ENCODE measurements at regions not wholly inside any gene's neighbourhood (a gene's known extent, or its start where the extent isn't known, plus 50 kb on each side); places are given as distances from the start of the nearest gene placed in this dataset.
"Not testable (repeated sequence)": the region's sequence is repeated elsewhere in the genome, so short reads cannot be mapped to it uniquely, and the experiment has no call there.

GRCh38 chr14:71629250-71629649, 303.0 kb upstream of the RGS6 start:
- no peak for ATAC-seq (replicated peaks; ENCODE audit: extremely low read depth, poor library complexity, severe bottlenecking)
- Mint-ChIP-seq H3K27ac (ENCODE audit: low read depth) (no peak overlapping the region), H3K9me3 (peaks cover 4% of the 10 kb centered on the region), H3K36me3 (ENCODE audit: insufficient read depth) (peaks cover 7% of the 10 kb centered on the region), H3K4me1 (no peaks in the 10 kb centered on the region), H3K27me3 (no peaks in the 10 kb centered on the region), H3K4me3 (no peak overlapping the region)
- DNase-seq (ENCODE audit: low spot score in 2 of 2) = no peak

GRCh38 chr14:71629765-71630492, 302.3 kb upstream of the RGS6 start:
- H3K36me3 Mint-ChIP-seq (ENCODE audit: insufficient read depth) = peaks cover 7% of the 10 kb centered on the region
- no peak overlapping the region for H3K4me3 Mint-ChIP-seq
- DNase-seq (ENCODE audit: low spot score in 2 of 2) (no peak), ATAC-seq (replicated peaks; ENCODE audit: extremely low read depth, poor library complexity, severe bottlenecking) (no peak)
- H3K27ac Mint-ChIP-seq (ENCODE audit: low read depth) = no peak overlapping the region
- H3K27me3 Mint-ChIP-seq = no peaks in the 10 kb centered on the region
- peaks cover 4% of the 10 kb centered on the region for H3K9me3 Mint-ChIP-seq
- no peaks in the 10 kb centered on the region for H3K4me1 Mint-ChIP-seq

- not testable (repeated sequence) for H3K27ac Mint-ChIP-seq (ENCODE audit: low read depth); H3K27me3 Mint-ChIP-seq; DNase-seq (ENCODE audit: low spot score in 2 of 2); H3K9me3 Mint-ChIP-seq; H3K4me1 Mint-ChIP-seq; H3K36me3 Mint-ChIP-seq (ENCODE audit: insufficient read depth); ATAC-seq (replicated peaks; ENCODE audit: extremely low read depth, poor library complexity, severe bottlenecking); H3K4me3 Mint-ChIP-seq
Observed at GRCh38 chr14:71631030-71631429, 301.2 kb upstream of the RGS6 start.

GRCh38 chr14:71632440-71632946, 299.7 kb upstream of the RGS6 start:
- H3K27me3 Mint-ChIP-seq = no peaks in the 10 kb centered on the region
- peaks cover 4% of the 10 kb centered on the region for H3K9me3 Mint-ChIP-seq
- H3K36me3 Mint-ChIP-seq (ENCODE audit: insufficient read depth) = peaks cover 2% of the 10 kb centered on the region
- H3K4me1 Mint-ChIP-seq = no peaks in the 10 kb centered on the region
- DNase-seq (ENCODE audit: low spot score in 2 of 2) (no peak), ATAC-seq (replicated peaks; ENCODE audit: extremely low read depth, poor library complexity, severe bottlenecking) (no peak)
- no peak overlapping the region for H3K27ac Mint-ChIP-seq (ENCODE audit: low read depth)
- no peak overlapping the region for H3K4me3 Mint-ChIP-seq

- no peak overlapping the region for H3K4me3 Mint-ChIP-seq
- DNase-seq (ENCODE audit: low spot score in 2 of 2) (no peak), ATAC-seq (replicated peaks; ENCODE audit: extremely low read depth, poor library complexity, severe bottlenecking) (no peak)
- H3K27me3 Mint-ChIP-seq = no peaks in the 10 kb centered on the region
- no peak overlapping the region for H3K27ac Mint-ChIP-seq (ENCODE audit: low read depth)
- H3K36me3 Mint-ChIP-seq (ENCODE audit: insufficient read depth) = peaks cover 2% of the 10 kb centered on the region
- no peaks in the 10 kb centered on the region for H3K4me1 Mint-ChIP-seq
- H3K9me3 Mint-ChIP-seq = peaks cover 4% of the 10 kb centered on the region
Observed at GRCh38 chr14:71636076-71636475, 296.2 kb upstream of the RGS6 start.

- Mint-ChIP-seq H3K9me3 (peaks cover 7% of the 10 kb centered on the region), H3K27me3 (no peaks in the 10 kb centered on the region), H3K27ac (ENCODE audit: low read depth) (no peak overlapping the region), H3K36me3 (ENCODE audit: insufficient read depth) (peaks cover 2% of the 10 kb centered on the region), H3K4me3 (no peak overlapping the region), H3K4me1 (no peaks in the 10 kb centered on the region)
- ATAC-seq (replicated peaks; ENCODE audit: extremely low read depth, poor library complexity, severe bottlenecking) (no peak), DNase-seq (ENCODE audit: low spot score in 2 of 2) (no peak)
Observed at GRCh38 chr14:71636820-71637471, 295.3 kb upstream of the RGS6 start.

- Mint-ChIP-seq H3K9me3 (peaks cover 9% of the 10 kb centered on the region), H3K4me3 (no peak overlapping the region), H3K36me3 (ENCODE audit: insufficient read depth) (no peaks in the 10 kb centered on the region), H3K4me1 (no peaks in the 10 kb centered on the region), H3K27me3 (no peaks in the 10 kb centered on the region), H3K27ac (ENCODE audit: low read depth) (no peak overlapping the region)
- no peak for ATAC-seq (replicated peaks; ENCODE audit: extremely low read depth, poor library complexity, severe bottlenecking)
- DNase-seq (ENCODE audit: low spot score in 2 of 2) = no peak
Observed at GRCh38 chr14:71638523-71639196, 293.6 kb upstream of the RGS6 start.

GRCh38 chr14:71642715-71643114, 289.5 kb upstream of the RGS6 start:
- ATAC-seq (replicated peaks; ENCODE audit: extremely low read depth, poor library complexity, severe bottlenecking) (no peak), DNase-seq (ENCODE audit: low spot score in 2 of 2) (no peak)
- H3K4me3 Mint-ChIP-seq = no peak overlapping the region
- no peaks in the 10 kb centered on the region for H3K27me3 Mint-ChIP-seq
- no peaks in the 10 kb centered on the region for H3K4me1 Mint-ChIP-seq
- H3K36me3 Mint-ChIP-seq (ENCODE audit: insufficient read depth) = peaks cover 2% of the 10 kb centered on the region
- no peak overlapping the region for H3K27ac Mint-ChIP-seq (ENCODE audit: low read depth)
- H3K9me3 Mint-ChIP-seq = peaks cover 6% of the 10 kb centered on the region

- H3K4me1 Mint-ChIP-seq = no peaks in the 10 kb centered on the region
- H3K36me3 Mint-ChIP-seq (ENCODE audit: insufficient read depth) = peaks cover 2% of the 10 kb centered on the region
- ATAC-seq (replicated peaks; ENCODE audit: extremely low read depth, poor library complexity, severe bottlenecking) (no peak), DNase-seq (ENCODE audit: low spot score in 2 of 2) (no peak)
- H3K9me3 Mint-ChIP-seq = peaks cover 6% of the 10 kb centered on the region
- H3K27me3 Mint-ChIP-seq = no peaks in the 10 kb centered on the region
- H3K4me3 Mint-ChIP-seq = no peak overlapping the region
- no peak overlapping the region for H3K27ac Mint-ChIP-seq (ENCODE audit: low read depth)
Observed at GRCh38 chr14:71645656-71646055, 286.6 kb upstream of the RGS6 start.

GRCh38 chr14:71646518-71646917, 285.7 kb upstream of the RGS6 start:
- H3K9me3 Mint-ChIP-seq = peaks cover 9% of the 10 kb centered on the region
- H3K4me3 Mint-ChIP-seq = no peak overlapping the region
- no peaks in the 10 kb centered on the region for H3K27me3 Mint-ChIP-seq
- H3K4me1 Mint-ChIP-seq = no peaks in the 10 kb centered on the region
- peaks cover 2% of the 10 kb centered on the region for H3K36me3 Mint-ChIP-seq (ENCODE audit: insufficient read depth)
- no peak overlapping the region for H3K27ac Mint-ChIP-seq (ENCODE audit: low read depth)
- DNase-seq (ENCODE audit: low spot score in 2 of 2) = no peak
- ATAC-seq (replicated peaks; ENCODE audit: extremely low read depth, poor library complexity, severe bottlenecking) = no peak

GRCh38 chr14:71647086-71647784, 285.0 kb upstream of the RGS6 start:
- Mint-ChIP-seq H3K27me3 (no peaks in the 10 kb centered on the region), H3K27ac (ENCODE audit: low read depth) (no peak overlapping the region), H3K4me3 (no peak overlapping the region), H3K36me3 (ENCODE audit: insufficient read depth) (peaks cover 2% of the 10 kb centered on the region), H3K4me1 (no peaks in the 10 kb centered on the region), H3K9me3 (peaks cover 8% of the 10 kb centered on the region)
- DNase-seq (ENCODE audit: low spot score in 2 of 2) (no peak), ATAC-seq (replicated peaks; ENCODE audit: extremely low read depth, poor library complexity, severe bottlenecking) (no peak)

GRCh38 chr14:71648725-71649124, 283.5 kb upstream of the RGS6 start:
- ATAC-seq (replicated peaks; ENCODE audit: extremely low read depth, poor library complexity, severe bottlenecking) (no peak), DNase-seq (ENCODE audit: low spot score in 2 of 2) (no peak)
- Mint-ChIP-seq H3K27me3 (no peaks in the 10 kb centered on the region), H3K4me1 (no peaks in the 10 kb centered on the region), H3K4me3 (no peak overlapping the region), H3K27ac (ENCODE audit: low read depth) (no peak overlapping the region), H3K36me3 (ENCODE audit: insufficient read depth) (peaks cover 4% of the 10 kb centered on the region), H3K9me3 (peaks cover 15% of the 10 kb centered on the region)
